H1 (cell line): ENCODE measurements at regions not wholly inside any gene's neighbourhood (a gene's known extent, or its start where the extent isn't known, plus 50 kb on each side); places are given as distances from the start of the nearest gene placed in this dataset.

ENCODE experiments used
- EP300 ChIP-seq, 2 experiments: IDR thresholded peaks; 1 replicate in 1 of 2; 2 replicates in 1 of 2; pipeline ENCODE4 v1.6.1; 2011 to 2012; ENCODE audit warnings: low read depth in 2 of 2, low read length in 2 of 2, mild to moderate bottlenecking in 2 of 2, borderline replicate concordance in 1 of 2, inconsistent platforms in 1 of 2, moderate library complexity in 1 of 2
- RAD21 ChIP-seq, 2 experiments: IDR thresholded peaks in 1 of 2; conservative IDR thresholded peaks in 1 of 2; 2 replicates each; pipeline ENCODE4 v1.6.1; 2011; ENCODE audit warnings: low read depth in 2 of 2, low read length in 2 of 2, improper control_type of control experiment in 1 of 2, inconsistent platforms in 1 of 2, mild to moderate bottlenecking in 1 of 2, moderate library complexity in 1 of 2
- RFX5 ChIP-seq: IDR thresholded peaks from 2 replicates; pipeline ENCODE4 v1.6.1; 2011; ENCODE audit warnings: low read depth, low read length, improper control_type of control experiment, borderline replicate concordance
- RNF2 ChIP-seq: fragments of 200-900, 300-1000 bp; sonication (generic); IDR thresholded peaks from 2 replicates; pipeline ENCODE4 v1.7.1; 2016; ENCODE audit warnings: borderline replicate concordance, low read depth, mild to moderate bottlenecking, antibody characterized with exemption, low read length; ENCODE audit not compliant: poor library complexity, severe bottlenecking; ENCODE audit errors: missing control alignments
- SRF ChIP-seq: IDR thresholded peaks from 2 replicates; pipeline ENCODE4 v1.6.1; 2011; ENCODE audit warnings: mild to moderate bottlenecking, low read depth, low read length, moderate library complexity
- YY1 ChIP-seq: IDR thresholded peaks from 2 replicates; pipeline ENCODE4 v1.6.1; 2011; ENCODE audit warnings: low read depth, mild to moderate bottlenecking, low read length
- TF ChIP-seq, protein P1 (sequence below): IDR thresholded peaks from 2 replicates; pipeline ENCODE4 v1.6.1; 2011; ENCODE audit warnings: low read depth, mild to moderate bottlenecking, low read length; ENCODE audit not compliant: insufficient read depth
- TF ChIP-seq, protein P2 (sequence below): IDR thresholded peaks from 2 replicates; pipeline ENCODE4 v1.6.1; 2012; ENCODE audit warnings: inconsistent platforms
- TF ChIP-seq, protein P3 (sequence below): fragments of 300-600 bp; sonication (generic); IDR thresholded peaks from 2 replicates; pipeline ENCODE4 v1.7.1; 2012; ENCODE audit warnings: low read length, moderate library complexity, mild to moderate bottlenecking, inconsistent platforms; ENCODE audit not compliant: insufficient replicate concordance

DNA sequence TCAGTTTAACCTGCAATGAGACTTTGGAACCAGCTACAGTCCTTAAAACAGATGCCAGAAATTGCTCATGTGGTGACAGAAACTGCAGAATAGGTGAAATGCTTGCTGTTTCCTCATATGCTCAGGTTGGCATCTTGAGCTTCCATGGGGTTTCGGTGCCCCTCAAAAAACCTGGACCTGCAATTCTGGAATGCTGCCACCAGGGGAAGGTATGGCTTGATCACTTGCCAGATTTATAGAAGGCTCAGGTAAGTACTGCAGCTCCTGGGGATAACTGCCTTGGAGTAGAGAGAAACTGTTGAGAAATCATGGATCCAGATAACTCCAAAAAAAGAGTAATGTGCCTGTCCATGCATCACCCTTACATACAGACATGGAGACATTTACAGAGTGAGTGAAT, 113.0 kb downstream of the CTTN start (continued):
- no peak for TF ChIP-seq EP300 (IDR thresholded peaks at IDR 0.05; ENCODE audit: borderline replicate concordance in 1 of 2, low read depth in 2 of 2, low read length in 2 of 2)
- TF ChIP-seq, protein P1, sequence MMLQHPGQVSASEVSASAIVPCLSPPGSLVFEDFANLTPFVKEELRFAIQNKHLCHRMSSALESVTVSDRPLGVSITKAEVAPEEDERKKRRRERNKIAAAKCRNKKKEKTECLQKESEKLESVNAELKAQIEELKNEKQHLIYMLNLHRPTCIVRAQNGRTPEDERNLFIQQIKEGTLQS: no peak
- TF ChIP-seq RFX5: no peak
- TF ChIP-seq YY1: no peak
- no peak for TF ChIP-seq RNF2
- TF ChIP-seq, protein P2, sequence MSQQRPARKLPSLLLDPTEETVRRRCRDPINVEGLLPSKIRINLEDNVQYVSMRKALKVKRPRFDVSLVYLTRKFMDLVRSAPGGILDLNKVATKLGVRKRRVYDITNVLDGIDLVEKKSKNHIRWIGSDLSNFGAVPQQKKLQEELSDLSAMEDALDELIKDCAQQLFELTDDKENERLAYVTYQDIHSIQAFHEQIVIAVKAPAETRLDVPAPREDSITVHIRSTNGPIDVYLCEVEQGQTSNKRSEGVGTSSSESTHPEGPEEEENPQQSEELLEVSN: no peak
- TF ChIP-seq, protein P3, sequence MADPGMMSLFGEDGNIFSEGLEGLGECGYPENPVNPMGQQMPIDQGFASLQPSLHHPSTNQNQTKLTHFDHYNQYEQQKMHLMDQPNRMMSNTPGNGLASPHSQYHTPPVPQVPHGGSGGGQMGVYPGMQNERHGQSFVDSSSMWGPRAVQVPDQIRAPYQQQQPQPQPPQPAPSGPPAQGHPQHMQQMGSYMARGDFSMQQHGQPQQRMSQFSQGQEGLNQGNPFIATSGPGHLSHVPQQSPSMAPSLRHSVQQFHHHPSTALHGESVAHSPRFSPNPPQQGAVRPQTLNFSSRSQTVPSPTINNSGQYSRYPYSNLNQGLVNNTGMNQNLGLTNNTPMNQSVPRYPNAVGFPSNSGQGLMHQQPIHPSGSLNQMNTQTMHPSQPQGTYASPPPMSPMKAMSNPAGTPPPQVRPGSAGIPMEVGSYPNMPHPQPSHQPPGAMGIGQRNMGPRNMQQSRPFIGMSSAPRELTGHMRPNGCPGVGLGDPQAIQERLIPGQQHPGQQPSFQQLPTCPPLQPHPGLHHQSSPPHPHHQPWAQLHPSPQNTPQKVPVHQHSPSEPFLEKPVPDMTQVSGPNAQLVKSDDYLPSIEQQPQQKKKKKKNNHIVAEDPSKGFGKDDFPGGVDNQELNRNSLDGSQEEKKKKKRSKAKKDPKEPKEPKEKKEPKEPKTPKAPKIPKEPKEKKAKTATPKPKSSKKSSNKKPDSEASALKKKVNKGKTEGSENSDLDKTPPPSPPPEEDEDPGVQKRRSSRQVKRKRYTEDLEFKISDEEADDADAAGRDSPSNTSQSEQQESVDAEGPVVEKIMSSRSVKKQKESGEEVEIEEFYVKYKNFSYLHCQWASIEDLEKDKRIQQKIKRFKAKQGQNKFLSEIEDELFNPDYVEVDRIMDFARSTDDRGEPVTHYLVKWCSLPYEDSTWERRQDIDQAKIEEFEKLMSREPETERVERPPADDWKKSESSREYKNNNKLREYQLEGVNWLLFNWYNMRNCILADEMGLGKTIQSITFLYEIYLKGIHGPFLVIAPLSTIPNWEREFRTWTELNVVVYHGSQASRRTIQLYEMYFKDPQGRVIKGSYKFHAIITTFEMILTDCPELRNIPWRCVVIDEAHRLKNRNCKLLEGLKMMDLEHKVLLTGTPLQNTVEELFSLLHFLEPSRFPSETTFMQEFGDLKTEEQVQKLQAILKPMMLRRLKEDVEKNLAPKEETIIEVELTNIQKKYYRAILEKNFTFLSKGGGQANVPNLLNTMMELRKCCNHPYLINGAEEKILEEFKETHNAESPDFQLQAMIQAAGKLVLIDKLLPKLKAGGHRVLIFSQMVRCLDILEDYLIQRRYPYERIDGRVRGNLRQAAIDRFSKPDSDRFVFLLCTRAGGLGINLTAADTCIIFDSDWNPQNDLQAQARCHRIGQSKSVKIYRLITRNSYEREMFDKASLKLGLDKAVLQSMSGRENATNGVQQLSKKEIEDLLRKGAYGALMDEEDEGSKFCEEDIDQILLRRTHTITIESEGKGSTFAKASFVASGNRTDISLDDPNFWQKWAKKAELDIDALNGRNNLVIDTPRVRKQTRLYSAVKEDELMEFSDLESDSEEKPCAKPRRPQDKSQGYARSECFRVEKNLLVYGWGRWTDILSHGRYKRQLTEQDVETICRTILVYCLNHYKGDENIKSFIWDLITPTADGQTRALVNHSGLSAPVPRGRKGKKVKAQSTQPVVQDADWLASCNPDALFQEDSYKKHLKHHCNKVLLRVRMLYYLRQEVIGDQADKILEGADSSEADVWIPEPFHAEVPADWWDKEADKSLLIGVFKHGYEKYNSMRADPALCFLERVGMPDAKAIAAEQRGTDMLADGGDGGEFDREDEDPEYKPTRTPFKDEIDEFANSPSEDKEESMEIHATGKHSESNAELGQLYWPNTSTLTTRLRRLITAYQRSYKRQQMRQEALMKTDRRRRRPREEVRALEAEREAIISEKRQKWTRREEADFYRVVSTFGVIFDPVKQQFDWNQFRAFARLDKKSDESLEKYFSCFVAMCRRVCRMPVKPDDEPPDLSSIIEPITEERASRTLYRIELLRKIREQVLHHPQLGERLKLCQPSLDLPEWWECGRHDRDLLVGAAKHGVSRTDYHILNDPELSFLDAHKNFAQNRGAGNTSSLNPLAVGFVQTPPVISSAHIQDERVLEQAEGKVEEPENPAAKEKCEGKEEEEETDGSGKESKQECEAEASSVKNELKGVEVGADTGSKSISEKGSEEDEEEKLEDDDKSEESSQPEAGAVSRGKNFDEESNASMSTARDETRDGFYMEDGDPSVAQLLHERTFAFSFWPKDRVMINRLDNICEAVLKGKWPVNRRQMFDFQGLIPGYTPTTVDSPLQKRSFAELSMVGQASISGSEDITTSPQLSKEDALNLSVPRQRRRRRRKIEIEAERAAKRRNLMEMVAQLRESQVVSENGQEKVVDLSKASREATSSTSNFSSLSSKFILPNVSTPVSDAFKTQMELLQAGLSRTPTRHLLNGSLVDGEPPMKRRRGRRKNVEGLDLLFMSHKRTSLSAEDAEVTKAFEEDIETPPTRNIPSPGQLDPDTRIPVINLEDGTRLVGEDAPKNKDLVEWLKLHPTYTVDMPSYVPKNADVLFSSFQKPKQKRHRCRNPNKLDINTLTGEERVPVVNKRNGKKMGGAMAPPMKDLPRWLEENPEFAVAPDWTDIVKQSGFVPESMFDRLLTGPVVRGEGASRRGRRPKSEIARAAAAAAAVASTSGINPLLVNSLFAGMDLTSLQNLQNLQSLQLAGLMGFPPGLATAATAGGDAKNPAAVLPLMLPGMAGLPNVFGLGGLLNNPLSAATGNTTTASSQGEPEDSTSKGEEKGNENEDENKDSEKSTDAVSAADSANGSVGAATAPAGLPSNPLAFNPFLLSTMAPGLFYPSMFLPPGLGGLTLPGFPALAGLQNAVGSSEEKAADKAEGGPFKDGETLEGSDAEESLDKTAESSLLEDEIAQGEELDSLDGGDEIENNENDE: no peak
- TF ChIP-seq SRF: no peak
- peak; percentile 56 to 75 for TF ChIP-seq RAD21 (IDR thresholded peaks at IDR 0.05 in 1 of 2, conservative IDR thresholded peaks at IDR 0.05 in 1 of 2; ENCODE audit: low read depth in 2 of 2, low read length in 2 of 2)
